Esophagus muscularis mucosa (tissue), 4 donors: ENCODE measurements at regions not wholly inside any gene's neighbourhood (a gene's known extent, or its start where the extent isn't known, plus 50 kb on each side); places are given as distances from the start of the nearest gene placed in this dataset.
A peak's percentile ranks its signal among the peaks of the same experiment; 100 is the strongest.

Experiments used
- DNase-seq: peaks from one replicate; pipeline ENCODE4 v3.0.0-alpha.2; 2017; ENCODE audit errors: extremely low spot score
- H3K27ac ChIP-seq, 4 donors: fragments of 200-600 bp; sonication (generic); replicated peaks in 1 of 4; 1 replicate in 3 of 4; 2 replicates in 1 of 4; pipeline ENCODE4 v1.5.1; 2016 to 2019; ENCODE audit warnings: mild to moderate bottlenecking in 1 of 4
- H3K27me3 ChIP-seq, 4 donors: fragments of 200-600 bp; sonication (generic); one replicate each; pipeline versions ENCODE4 v1.5.1 to v1.6.0; 2016 to 2019
- H3K36me3 ChIP-seq, 4 donors: fragments of 200-600 bp; sonication (generic); one replicate each; pipeline ENCODE4 v1.5.1; 2016 to 2019
- H3K4me1 ChIP-seq, 4 donors: fragments of 200-600 bp; sonication (generic); one replicate each; pipeline ENCODE4 v1.5.1; 2016 to 2019
- H3K4me3 ChIP-seq, 4 donors: fragments of 200-600 bp; sonication (generic); 1 replicate in 2 of 4; 2 replicates in 2 of 4; pipeline ENCODE4 v1.5.1; 2016 to 2019; ENCODE audit warnings: mild to moderate bottlenecking in 4 of 4, moderate library complexity in 1 of 4
- H3K9me3 ChIP-seq, 4 donors: fragments of 200-600 bp; sonication (generic); 1 replicate in 3 of 4; 2 replicates in 1 of 4; pipeline ENCODE4 v1.5.1; 2016 to 2019
- CTCF ChIP-seq, 3 experiments: fragments of 200-600 bp in 2 of 3; fragments of 450-650 bp in 1 of 3; sonication (generic) in 2 of 3; IDR thresholded peaks; one replicate each; pipeline ENCODE4 v1.5.1; 2017 to 2019; ENCODE audit warnings: antibody characterized with exemption in 3 of 3, mild to moderate bottlenecking in 2 of 3, moderate library complexity in 1 of 3
- EP300 ChIP-seq: sonication (generic); formaldehyde crosslinking; IDR thresholded peaks from one replicate; pipeline ENCODE4 v1.6.1; 2017; ENCODE audit warnings: antibody characterized with exemption
- POLR2A ChIP-seq: fragments of 450-650 bp; IDR thresholded peaks from one replicate; pipeline ENCODE4 v1.6.1; 2017; ENCODE audit warnings: antibody characterized with exemption, moderate library complexity, mild to moderate bottlenecking, low read depth
- POLR2AphosphoS5 ChIP-seq, 2 donors: sonication (generic); formaldehyde crosslinking; IDR thresholded peaks; one replicate each; pipeline ENCODE4 v1.6.1; 2017; ENCODE audit warnings: antibody characterized with exemption in 2 of 2
- WGBS: methylation state at CpG from one replicate; pipeline ENCODE4 v1.1.5; 2018; 5-methylcytosine and 5-hydroxymethylcytosine counted together
- intact Hi-C: fragments of 100-400 bp; cut with DNase I; formaldehyde crosslinking; loops from one replicate; pipeline ENCODE4 v1.15.1; 2023

- no peak for DNase-seq
- H3K27ac ChIP-seq, result no peak overlapping the region
- intact Hi-C loops, result no loop called here
- H3K27me3 ChIP-seq, result no peaks in the 10 kb centered on the region
- TF ChIP-seq POLR2A (no peak), EP300 (no peak)
- 74% methylated on average over 5 of the region's 5 CpGs for WGBS
- H3K4me1 ChIP-seq, result no peaks in the 10 kb centered on the region
- no peak overlapping the region for H3K4me3 ChIP-seq
- H3K36me3 ChIP-seq, result no peaks in the 10 kb centered on the region
- H3K9me3 ChIP-seq, result no peaks in the 10 kb centered on the region
These were observed 881.6 kb downstream of the PCDH18 start for GRCh38 chr4:136650541-136651277.

- no peak for TF ChIP-seq POLR2A
- no peak for TF ChIP-seq CTCF (IDR thresholded peaks at IDR 0.05)
- TF ChIP-seq POLR2AphosphoS5 (IDR thresholded peaks at IDR 0.05), result no peak
- TF ChIP-seq EP300, result no peak
- Histone ChIP-seq H3K27ac (no peak overlapping the region), H3K4me3 (no peak overlapping the region), H3K36me3 (no peaks in the 10 kb centered on the region), H3K4me1 (no peaks in the 10 kb centered on the region), H3K9me3 (no peaks in the 10 kb centered on the region), H3K27me3 (no peaks in the 10 kb centered on the region)
- intact Hi-C loops, result no loop called here
- DNase-seq, result no peak
These were observed 888.0 kb downstream of the PCDH18 start for GRCh38 chr4:136644279-136644678.

- 85% methylated on average over 2 of the region's 2 CpGs for WGBS
- Histone ChIP-seq H3K36me3 (no peaks in the 10 kb centered on the region), H3K27me3 (no peaks in the 10 kb centered on the region), H3K9me3 (no peaks in the 10 kb centered on the region), H3K4me3 (no peak overlapping the region), H3K4me1 (no peaks in the 10 kb centered on the region), H3K27ac (no peak overlapping the region)
- intact Hi-C loops, result no loop called here
- no peak for DNase-seq
- no peak for TF ChIP-seq POLR2AphosphoS5 (IDR thresholded peaks at IDR 0.05)
- TF ChIP-seq EP300, result no peak
- no peak for TF ChIP-seq POLR2A
- TF ChIP-seq CTCF (IDR thresholded peaks at IDR 0.05), result no peak
These were observed 888.9 kb downstream of the PCDH18 start for GRCh38 chr4:136643416-136643815.

GRCh38 chr4:136637071-136637777 is 895.1 kb downstream of the PCDH18 start:
- 84% methylated on average over 9 of the region's 9 CpGs for WGBS
- intact Hi-C loops, result no loop called here
- Histone ChIP-seq H3K4me3 (no peak overlapping the region), H3K9me3 (no peaks in the 10 kb centered on the region), H3K27me3 (no peaks in the 10 kb centered on the region), H3K4me1 (no peaks in the 10 kb centered on the region), H3K36me3 (no peaks in the 10 kb centered on the region), H3K27ac (no peak overlapping the region)
- TF ChIP-seq POLR2A (no peak), CTCF (IDR thresholded peaks at IDR 0.05) (peak in 2 of 3 experiments; percentile 9)
- no peak for DNase-seq

GRCh38 chr4:136636155-136636554 is 896.1 kb downstream of the PCDH18 start:
- no peak overlapping the region for H3K27ac ChIP-seq
- 92% methylated on average over 9 of the region's 10 CpGs for WGBS
- peak; percentile 53 for DNase-seq
- intact Hi-C loops, result no loop called here
- H3K9me3 ChIP-seq, result no peaks in the 10 kb centered on the region
- H3K27me3 ChIP-seq, result no peaks in the 10 kb centered on the region
- H3K4me1 ChIP-seq, result no peaks in the 10 kb centered on the region
- no peak overlapping the region for H3K4me3 ChIP-seq
- TF ChIP-seq EP300 (no peak), CTCF (IDR thresholded peaks at IDR 0.05) (no peak), POLR2A (no peak), POLR2AphosphoS5 (IDR thresholded peaks at IDR 0.05) (no peak)
- no peaks in the 10 kb centered on the region for H3K36me3 ChIP-seq
